ENCODE measurements at regions not wholly inside any gene's neighbourhood (a gene's known extent, or its start where the extent isn't known, plus 50 kb on each side); places are given as distances from the start of the nearest gene placed in this dataset.
"Not testable (repeated sequence)": the region's sequence is repeated elsewhere in the genome, so short reads cannot be mapped to it uniquely, and the experiment has no call there.

DNA sequence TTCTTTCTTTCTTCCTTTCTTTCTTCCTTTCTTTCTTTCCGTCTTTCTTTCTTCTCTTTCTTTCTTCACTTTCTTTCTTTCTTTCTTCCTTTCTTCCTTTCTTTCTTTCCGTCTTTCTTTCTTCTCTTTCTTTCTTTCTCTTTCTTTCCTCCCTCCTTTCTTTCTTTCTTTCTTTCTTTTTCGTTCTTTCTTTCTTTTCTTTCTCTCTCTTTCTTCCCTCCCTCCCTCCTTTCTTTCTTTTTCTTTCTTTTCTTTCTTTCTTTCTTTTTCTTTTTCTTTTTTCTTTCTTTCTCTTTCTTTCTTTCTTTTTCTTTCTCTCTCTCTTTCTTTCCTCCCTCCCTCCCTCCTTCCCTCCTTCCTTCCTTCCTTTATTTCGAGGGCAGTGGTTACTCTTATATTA lies 667.3 kb upstream of the PRMT6 start:
- H3K4me1 ChIP-seq (ENCODE audit: control insufficient read depth, insufficient read depth, low read length); ATAC-seq; CTCF ChIA-PET; DNase-seq (ENCODE audit: low read depth, low spot score); H3K27ac ChIP-seq (ENCODE audit: low read length); H3K4me3 ChIP-seq (ENCODE audit: low read depth in 2 of 2, low read length in 2 of 2); H3K36me3 ChIP-seq (ENCODE audit: control insufficient read depth, insufficient read depth, low read length); H3K27me3 ChIP-seq (ENCODE audit: control insufficient read depth, insufficient read depth, low read length); intact Hi-C loops (cut with micrococcal nuclease; ENCODE audit: unreplicated experiment); in situ Hi-C loops (cut with HindIII; ENCODE audit: low pct_unique_long_range_greater_than_20kb, low sequenced_read_pairs); BruUV-seq (replicated peaks); POLR2A ChIA-PET; H3K9me3 ChIP-seq (ENCODE audit: control insufficient read depth, insufficient read depth, low read depth, low read length): not testable (repeated sequence)

DNA sequence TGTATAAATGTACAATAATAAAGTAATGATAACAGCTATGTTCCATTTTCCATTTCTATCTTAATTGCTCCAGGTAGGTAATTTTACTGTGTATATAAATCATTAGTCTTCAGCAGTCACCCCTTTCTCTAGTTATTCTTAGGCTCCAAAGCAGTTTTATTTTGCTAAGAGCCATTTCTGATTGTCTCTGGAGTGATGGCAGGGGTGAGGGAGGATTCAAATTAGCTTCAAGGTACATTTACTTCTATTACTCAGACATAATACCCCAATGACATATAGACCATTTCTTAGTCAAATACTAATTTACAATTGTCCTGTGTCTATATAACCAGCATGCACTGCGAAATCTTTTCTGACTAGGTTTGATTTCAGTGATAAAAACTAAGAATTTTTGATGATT lies 663.4 kb upstream of the PRMT6 start:
- ATAC-seq (no peak), DNase-seq (ENCODE audit: low read depth, low spot score) (no peak)
- ChIA-PET CTCF (no interaction called here), POLR2A (no interaction called here)
- H3K36me3 ChIP-seq (ENCODE audit: control insufficient read depth, insufficient read depth, low read length), result no peaks in the 10 kb centered on the region
- H3K4me3 ChIP-seq (ENCODE audit: low read depth in 2 of 2, low read length in 2 of 2), result no peak overlapping the region
- no TSS peak for BruUV-seq (replicated peaks)
- H3K27ac ChIP-seq (ENCODE audit: low read length), result no peak overlapping the region
- intact Hi-C loops (cut with micrococcal nuclease; ENCODE audit: unreplicated experiment), result no loop called here
- H3K27me3 ChIP-seq (ENCODE audit: control insufficient read depth, insufficient read depth, low read length), result no peaks in the 10 kb centered on the region
- in situ Hi-C loops (cut with HindIII; ENCODE audit: low pct_unique_long_range_greater_than_20kb, low sequenced_read_pairs), result no loop called here
- no peaks in the 10 kb centered on the region for H3K9me3 ChIP-seq (ENCODE audit: control insufficient read depth, insufficient read depth, low read depth, low read length)
- H3K4me1 ChIP-seq (ENCODE audit: control insufficient read depth, insufficient read depth, low read length), result no peaks in the 10 kb centered on the region
- TF ChIP-seq, protein P1, sequence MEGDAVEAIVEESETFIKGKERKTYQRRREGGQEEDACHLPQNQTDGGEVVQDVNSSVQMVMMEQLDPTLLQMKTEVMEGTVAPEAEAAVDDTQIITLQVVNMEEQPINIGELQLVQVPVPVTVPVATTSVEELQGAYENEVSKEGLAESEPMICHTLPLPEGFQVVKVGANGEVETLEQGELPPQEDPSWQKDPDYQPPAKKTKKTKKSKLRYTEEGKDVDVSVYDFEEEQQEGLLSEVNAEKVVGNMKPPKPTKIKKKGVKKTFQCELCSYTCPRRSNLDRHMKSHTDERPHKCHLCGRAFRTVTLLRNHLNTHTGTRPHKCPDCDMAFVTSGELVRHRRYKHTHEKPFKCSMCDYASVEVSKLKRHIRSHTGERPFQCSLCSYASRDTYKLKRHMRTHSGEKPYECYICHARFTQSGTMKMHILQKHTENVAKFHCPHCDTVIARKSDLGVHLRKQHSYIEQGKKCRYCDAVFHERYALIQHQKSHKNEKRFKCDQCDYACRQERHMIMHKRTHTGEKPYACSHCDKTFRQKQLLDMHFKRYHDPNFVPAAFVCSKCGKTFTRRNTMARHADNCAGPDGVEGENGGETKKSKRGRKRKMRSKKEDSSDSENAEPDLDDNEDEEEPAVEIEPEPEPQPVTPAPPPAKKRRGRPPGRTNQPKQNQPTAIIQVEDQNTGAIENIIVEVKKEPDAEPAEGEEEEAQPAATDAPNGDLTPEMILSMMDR (IDR thresholded peaks at IDR 0.05), result no peak
- TF ChIP-seq TCF7L2 (IDR thresholded peaks at IDR 0.05; ENCODE audit: low read depth, low read length), result no peak

DNA sequence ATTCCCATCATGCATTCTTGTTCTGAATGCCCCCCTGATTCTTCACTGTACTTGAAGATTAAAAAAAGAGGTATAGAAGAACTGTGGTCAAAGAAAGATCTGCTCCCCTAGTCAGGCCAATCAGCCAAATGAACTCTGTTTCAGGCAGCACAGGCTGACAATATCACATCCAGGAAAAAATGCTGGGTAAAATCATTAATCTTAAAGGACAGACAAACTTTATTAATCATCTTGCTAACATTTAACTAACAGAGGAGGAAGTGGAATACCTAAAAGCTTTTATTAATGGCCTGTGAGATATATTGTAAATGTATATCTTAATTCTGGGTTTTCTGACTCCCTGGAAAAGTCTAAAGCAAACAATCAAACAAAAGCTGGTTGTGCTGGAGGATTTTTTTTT lies 660.5 kb upstream of the PRMT6 start:
- intact Hi-C loops (cut with micrococcal nuclease; ENCODE audit: unreplicated experiment), result no loop called here
- in situ Hi-C loops (cut with HindIII; ENCODE audit: low pct_unique_long_range_greater_than_20kb, low sequenced_read_pairs), result no loop called here
- no peak for DNase-seq (ENCODE audit: low read depth, low spot score)
- ChIA-PET POLR2A (no interaction called here), CTCF (no interaction called here)
- no peaks in the 10 kb centered on the region for H3K9me3 ChIP-seq (ENCODE audit: control insufficient read depth, insufficient read depth, low read depth, low read length)
- BruUV-seq (replicated peaks), result no TSS peak
- TF ChIP-seq, protein P2, sequence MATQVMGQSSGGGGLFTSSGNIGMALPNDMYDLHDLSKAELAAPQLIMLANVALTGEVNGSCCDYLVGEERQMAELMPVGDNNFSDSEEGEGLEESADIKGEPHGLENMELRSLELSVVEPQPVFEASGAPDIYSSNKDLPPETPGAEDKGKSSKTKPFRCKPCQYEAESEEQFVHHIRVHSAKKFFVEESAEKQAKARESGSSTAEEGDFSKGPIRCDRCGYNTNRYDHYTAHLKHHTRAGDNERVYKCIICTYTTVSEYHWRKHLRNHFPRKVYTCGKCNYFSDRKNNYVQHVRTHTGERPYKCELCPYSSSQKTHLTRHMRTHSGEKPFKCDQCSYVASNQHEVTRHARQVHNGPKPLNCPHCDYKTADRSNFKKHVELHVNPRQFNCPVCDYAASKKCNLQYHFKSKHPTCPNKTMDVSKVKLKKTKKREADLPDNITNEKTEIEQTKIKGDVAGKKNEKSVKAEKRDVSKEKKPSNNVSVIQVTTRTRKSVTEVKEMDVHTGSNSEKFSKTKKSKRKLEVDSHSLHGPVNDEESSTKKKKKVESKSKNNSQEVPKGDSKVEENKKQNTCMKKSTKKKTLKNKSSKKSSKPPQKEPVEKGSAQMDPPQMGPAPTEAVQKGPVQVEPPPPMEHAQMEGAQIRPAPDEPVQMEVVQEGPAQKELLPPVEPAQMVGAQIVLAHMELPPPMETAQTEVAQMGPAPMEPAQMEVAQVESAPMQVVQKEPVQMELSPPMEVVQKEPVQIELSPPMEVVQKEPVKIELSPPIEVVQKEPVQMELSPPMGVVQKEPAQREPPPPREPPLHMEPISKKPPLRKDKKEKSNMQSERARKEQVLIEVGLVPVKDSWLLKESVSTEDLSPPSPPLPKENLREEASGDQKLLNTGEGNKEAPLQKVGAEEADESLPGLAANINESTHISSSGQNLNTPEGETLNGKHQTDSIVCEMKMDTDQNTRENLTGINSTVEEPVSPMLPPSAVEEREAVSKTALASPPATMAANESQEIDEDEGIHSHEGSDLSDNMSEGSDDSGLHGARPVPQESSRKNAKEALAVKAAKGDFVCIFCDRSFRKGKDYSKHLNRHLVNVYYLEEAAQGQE (IDR thresholded peaks at IDR 0.05; ENCODE audit: insufficient read depth in 1 of 2, low read depth in 2 of 2, low read length in 1 of 2), result no peak
- TF ChIP-seq TCF7L2 (IDR thresholded peaks at IDR 0.05; ENCODE audit: low read depth, low read length), result no peak
- TF ChIP-seq SIN3A (IDR thresholded peaks at IDR 0.05; ENCODE audit: borderline replicate concordance, insufficient read depth, low read depth, low read length), result no peak
- TF ChIP-seq, protein P1 (IDR thresholded peaks at IDR 0.05), result no peak
- TF ChIP-seq POLR2AphosphoS5 (IDR thresholded peaks at IDR 0.05; ENCODE audit: low read depth, low read length), result no peak
- no peak overlapping the region for H3K4me3 ChIP-seq (ENCODE audit: low read depth in 2 of 2, low read length in 2 of 2)
- no peaks in the 10 kb centered on the region for H3K4me1 ChIP-seq (ENCODE audit: control insufficient read depth, insufficient read depth, low read length)
- no peaks in the 10 kb centered on the region for H3K36me3 ChIP-seq (ENCODE audit: control insufficient read depth, insufficient read depth, low read length)
- no peak overlapping the region for H3K27ac ChIP-seq (ENCODE audit: low read length)
- no peaks in the 10 kb centered on the region for H3K27me3 ChIP-seq (ENCODE audit: control insufficient read depth, insufficient read depth, low read length)
- no peak for ATAC-seq

Data from Panc1 (cell line).